ENCODE measurements at regions not wholly inside any gene's neighbourhood (a gene's known extent, or its start where the extent isn't known, plus 50 kb on each side); places are given as distances from the start of the nearest gene placed in this dataset.

DNA sequence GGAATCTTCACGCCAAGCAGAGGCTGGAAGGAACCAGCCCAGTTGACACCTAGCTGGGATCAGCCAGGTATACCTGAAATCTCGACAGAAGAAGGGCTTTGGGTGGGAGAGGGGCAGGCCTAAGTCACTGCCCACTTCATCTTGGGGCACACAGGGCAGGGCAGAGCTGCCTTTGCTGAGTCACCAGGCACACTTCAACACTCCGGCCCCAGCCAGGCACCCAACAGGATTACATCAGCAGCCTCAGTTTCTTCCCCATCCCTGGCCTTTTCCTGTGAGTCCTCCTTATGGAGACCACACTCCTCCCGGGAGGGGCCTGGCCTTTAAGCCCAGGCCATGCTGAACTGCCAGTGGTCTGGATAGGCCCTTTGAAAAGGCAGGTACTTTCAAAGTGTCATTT lies 201.7 kb upstream of the HS6ST1 start:
- Histone ChIP-seq H3K27ac (replicated peaks) (no peak overlapping the region), H3K4me3 (replicated peaks; ENCODE audit: insufficient read depth, low read length) (no peak overlapping the region), H3K27me3 (ENCODE audit: insufficient read depth, poor library complexity, severe bottlenecking) (no peaks in the 10 kb centered on the region)
- DNase-seq (ENCODE audit: low read depth in 1 of 2, low spot score in 1 of 2): no peak
- TF ChIP-seq, protein P1, sequence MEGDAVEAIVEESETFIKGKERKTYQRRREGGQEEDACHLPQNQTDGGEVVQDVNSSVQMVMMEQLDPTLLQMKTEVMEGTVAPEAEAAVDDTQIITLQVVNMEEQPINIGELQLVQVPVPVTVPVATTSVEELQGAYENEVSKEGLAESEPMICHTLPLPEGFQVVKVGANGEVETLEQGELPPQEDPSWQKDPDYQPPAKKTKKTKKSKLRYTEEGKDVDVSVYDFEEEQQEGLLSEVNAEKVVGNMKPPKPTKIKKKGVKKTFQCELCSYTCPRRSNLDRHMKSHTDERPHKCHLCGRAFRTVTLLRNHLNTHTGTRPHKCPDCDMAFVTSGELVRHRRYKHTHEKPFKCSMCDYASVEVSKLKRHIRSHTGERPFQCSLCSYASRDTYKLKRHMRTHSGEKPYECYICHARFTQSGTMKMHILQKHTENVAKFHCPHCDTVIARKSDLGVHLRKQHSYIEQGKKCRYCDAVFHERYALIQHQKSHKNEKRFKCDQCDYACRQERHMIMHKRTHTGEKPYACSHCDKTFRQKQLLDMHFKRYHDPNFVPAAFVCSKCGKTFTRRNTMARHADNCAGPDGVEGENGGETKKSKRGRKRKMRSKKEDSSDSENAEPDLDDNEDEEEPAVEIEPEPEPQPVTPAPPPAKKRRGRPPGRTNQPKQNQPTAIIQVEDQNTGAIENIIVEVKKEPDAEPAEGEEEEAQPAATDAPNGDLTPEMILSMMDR (IDR thresholded peaks at IDR 0.05; ENCODE audit: insufficient read depth, low read length): no peak
- TF ChIP-seq POLR2AphosphoS5 (IDR thresholded peaks at IDR 0.05; ENCODE audit: low read depth) (no peak), SPI1 (IDR thresholded peaks at IDR 0.05; ENCODE audit: borderline replicate concordance, low read depth) (no peak)
- TF ChIP-seq, protein P2, sequence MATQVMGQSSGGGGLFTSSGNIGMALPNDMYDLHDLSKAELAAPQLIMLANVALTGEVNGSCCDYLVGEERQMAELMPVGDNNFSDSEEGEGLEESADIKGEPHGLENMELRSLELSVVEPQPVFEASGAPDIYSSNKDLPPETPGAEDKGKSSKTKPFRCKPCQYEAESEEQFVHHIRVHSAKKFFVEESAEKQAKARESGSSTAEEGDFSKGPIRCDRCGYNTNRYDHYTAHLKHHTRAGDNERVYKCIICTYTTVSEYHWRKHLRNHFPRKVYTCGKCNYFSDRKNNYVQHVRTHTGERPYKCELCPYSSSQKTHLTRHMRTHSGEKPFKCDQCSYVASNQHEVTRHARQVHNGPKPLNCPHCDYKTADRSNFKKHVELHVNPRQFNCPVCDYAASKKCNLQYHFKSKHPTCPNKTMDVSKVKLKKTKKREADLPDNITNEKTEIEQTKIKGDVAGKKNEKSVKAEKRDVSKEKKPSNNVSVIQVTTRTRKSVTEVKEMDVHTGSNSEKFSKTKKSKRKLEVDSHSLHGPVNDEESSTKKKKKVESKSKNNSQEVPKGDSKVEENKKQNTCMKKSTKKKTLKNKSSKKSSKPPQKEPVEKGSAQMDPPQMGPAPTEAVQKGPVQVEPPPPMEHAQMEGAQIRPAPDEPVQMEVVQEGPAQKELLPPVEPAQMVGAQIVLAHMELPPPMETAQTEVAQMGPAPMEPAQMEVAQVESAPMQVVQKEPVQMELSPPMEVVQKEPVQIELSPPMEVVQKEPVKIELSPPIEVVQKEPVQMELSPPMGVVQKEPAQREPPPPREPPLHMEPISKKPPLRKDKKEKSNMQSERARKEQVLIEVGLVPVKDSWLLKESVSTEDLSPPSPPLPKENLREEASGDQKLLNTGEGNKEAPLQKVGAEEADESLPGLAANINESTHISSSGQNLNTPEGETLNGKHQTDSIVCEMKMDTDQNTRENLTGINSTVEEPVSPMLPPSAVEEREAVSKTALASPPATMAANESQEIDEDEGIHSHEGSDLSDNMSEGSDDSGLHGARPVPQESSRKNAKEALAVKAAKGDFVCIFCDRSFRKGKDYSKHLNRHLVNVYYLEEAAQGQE (IDR thresholded peaks at IDR 0.05; ENCODE audit: insufficient replicate concordance, low read depth): no peak

DNA sequence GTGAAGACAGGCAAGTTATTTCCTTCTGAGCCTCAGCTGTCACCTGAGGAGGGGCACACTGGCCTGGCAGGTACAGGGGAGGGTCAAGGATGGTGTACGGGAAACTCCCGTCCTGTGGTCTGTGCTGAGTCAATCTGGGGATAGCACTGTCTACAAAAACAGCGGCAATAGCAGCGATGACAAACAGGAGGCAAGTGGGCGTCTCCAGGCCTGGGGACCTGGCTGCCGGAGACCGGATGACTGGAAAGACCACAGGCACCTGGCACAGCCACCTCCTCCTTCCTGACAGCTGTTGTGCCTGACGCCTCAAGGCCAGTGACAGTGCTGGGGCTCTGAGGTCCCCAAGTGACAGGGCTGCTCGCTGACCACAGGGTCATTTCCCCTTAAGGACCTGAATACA lies 202.1 kb upstream of the HS6ST1 start:
- H3K27ac ChIP-seq (replicated peaks): no peak overlapping the region
- H3K4me3 ChIP-seq (replicated peaks; ENCODE audit: insufficient read depth, low read length): no peak overlapping the region
- TF ChIP-seq SPI1 (IDR thresholded peaks at IDR 0.05; ENCODE audit: borderline replicate concordance, low read depth): no peak
- TF ChIP-seq, protein P2 (IDR thresholded peaks at IDR 0.05; ENCODE audit: insufficient replicate concordance, low read depth): no peak
- TF ChIP-seq, protein P1 (IDR thresholded peaks at IDR 0.05; ENCODE audit: insufficient read depth, low read length): no peak
- TF ChIP-seq POLR2AphosphoS5 (IDR thresholded peaks at IDR 0.05; ENCODE audit: low read depth): no peak
- no peak for TF ChIP-seq GABPA (IDR thresholded peaks at IDR 0.05; ENCODE audit: low read depth)
- H3K27me3 ChIP-seq (ENCODE audit: insufficient read depth, poor library complexity, severe bottlenecking): no peaks in the 10 kb centered on the region
- no peak for DNase-seq (ENCODE audit: low read depth in 1 of 2, low spot score in 1 of 2)

DNA sequence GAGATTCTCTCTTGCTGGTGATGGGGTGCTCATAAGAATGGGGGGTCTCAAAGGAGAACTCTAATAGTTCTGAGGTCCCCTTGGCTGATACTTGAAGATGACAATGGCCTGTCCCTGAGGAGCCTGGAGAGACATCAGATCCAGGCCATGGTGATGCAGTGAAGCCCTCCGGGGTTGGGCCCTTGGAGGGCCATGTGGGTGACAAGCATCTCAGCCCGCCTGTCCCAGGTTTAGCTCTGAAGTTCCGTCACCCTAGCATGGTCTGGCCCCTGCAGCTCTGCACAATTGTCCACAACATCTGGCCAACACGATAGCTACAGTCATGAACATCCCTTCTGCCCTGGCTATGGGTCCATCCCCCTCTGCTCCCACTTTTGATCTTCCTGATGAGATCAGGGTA lies 202.8 kb upstream of the HS6ST1 start:
- Histone ChIP-seq H3K4me3 (replicated peaks; ENCODE audit: insufficient read depth, low read length) (no peak overlapping the region), H3K27ac (replicated peaks) (no peak overlapping the region), H3K27me3 (ENCODE audit: insufficient read depth, poor library complexity, severe bottlenecking) (no peaks in the 10 kb centered on the region)
- no peak for DNase-seq (ENCODE audit: low read depth in 1 of 2, low spot score in 1 of 2)
- TF ChIP-seq GABPA (IDR thresholded peaks at IDR 0.05; ENCODE audit: low read depth) (no peak), POLR2AphosphoS5 (IDR thresholded peaks at IDR 0.05; ENCODE audit: low read depth) (no peak), SPI1 (IDR thresholded peaks at IDR 0.05; ENCODE audit: borderline replicate concordance, low read depth) (no peak)
- TF ChIP-seq, protein P1 (IDR thresholded peaks at IDR 0.05; ENCODE audit: insufficient read depth, low read length): no peak
- TF ChIP-seq, protein P2 (IDR thresholded peaks at IDR 0.05; ENCODE audit: insufficient replicate concordance, low read depth): no peak

Measured in HL-60 (cell line).